ENCODE measurements at regions not wholly inside any gene's neighbourhood (a gene's known extent, or its start where the extent isn't known, plus 50 kb on each side); places are given as distances from the start of the nearest gene placed in this dataset.
"Not testable (repeated sequence)": the region's sequence is repeated elsewhere in the genome, so short reads cannot be mapped to it uniquely, and the experiment has no call there.

- no peak overlapping the region for H3K4me3 ChIP-seq (ENCODE audit: low read length)
- H3K27me3 ChIP-seq (ENCODE audit: low read depth, low read length): no peaks in the 10 kb centered on the region
- H3K27ac ChIP-seq (ENCODE audit: low read length): no peak overlapping the region
- no peaks in the 10 kb centered on the region for H3K4me1 ChIP-seq (ENCODE audit: low read length)
- H3K9ac ChIP-seq (ENCODE audit: low read length): no peak overlapping the region
- no peak overlapping the region for H2AFZ ChIP-seq (ENCODE audit: low read depth, low read length)
- H3K4me2 ChIP-seq (ENCODE audit: low read length): no peak overlapping the region
- no peaks in the 10 kb centered on the region for H3K79me2 ChIP-seq (ENCODE audit: low read length)
- no peaks in the 10 kb centered on the region for H4K20me1 ChIP-seq (ENCODE audit: insufficient read depth, low read length)
- no peak for TF ChIP-seq EZH2phosphoT487 (IDR thresholded peaks at IDR 0.05; ENCODE audit: low read depth)
- TF ChIP-seq CTCF (IDR thresholded peaks at IDR 0.05; ENCODE audit: low read depth, low read length): no peak
- no peaks in the 10 kb centered on the region for H3K9me3 ChIP-seq (ENCODE audit: insufficient read depth, low read length)
- H3K36me3 ChIP-seq (replicated peaks; ENCODE audit: low read depth, low read length): no peaks in the 10 kb centered on the region
Observed at GRCh38 chr2:41326851-41327250, 721.0 kb upstream of the PKDCC start.

- Histone ChIP-seq H3K27ac (ENCODE audit: low read length) (no peak overlapping the region), H4K20me1 (ENCODE audit: insufficient read depth, low read length) (no peaks in the 10 kb centered on the region), H3K9ac (ENCODE audit: low read length) (no peak overlapping the region), H3K4me3 (ENCODE audit: low read length) (no peak overlapping the region), H3K79me2 (ENCODE audit: low read length) (no peaks in the 10 kb centered on the region), H3K27me3 (ENCODE audit: low read depth, low read length) (no peaks in the 10 kb centered on the region), H3K4me1 (ENCODE audit: low read length) (no peaks in the 10 kb centered on the region), H3K4me2 (ENCODE audit: low read length) (no peak overlapping the region), H2AFZ (ENCODE audit: low read depth, low read length) (no peak overlapping the region), H3K9me3 (ENCODE audit: insufficient read depth, low read length) (no peaks in the 10 kb centered on the region), H3K36me3 (replicated peaks; ENCODE audit: low read depth, low read length) (no peaks in the 10 kb centered on the region)
- TF ChIP-seq EZH2phosphoT487 (IDR thresholded peaks at IDR 0.05; ENCODE audit: low read depth) (no peak), CTCF (IDR thresholded peaks at IDR 0.05; ENCODE audit: low read depth, low read length) (no peak)
Observed at GRCh38 chr2:41329040-41329439, 718.8 kb upstream of the PKDCC start.

GRCh38 chr2:41334159-41334558 lies 713.7 kb upstream of the PKDCC start:
- no peaks in the 10 kb centered on the region for H3K36me3 ChIP-seq (replicated peaks; ENCODE audit: low read depth, low read length)
- no peaks in the 10 kb centered on the region for H3K9me3 ChIP-seq (ENCODE audit: insufficient read depth, low read length)
- no peak overlapping the region for H3K27ac ChIP-seq (ENCODE audit: low read length)
- H3K4me2 ChIP-seq (ENCODE audit: low read length): no peak overlapping the region
- no peaks in the 10 kb centered on the region for H3K4me1 ChIP-seq (ENCODE audit: low read length)
- no peak overlapping the region for H2AFZ ChIP-seq (ENCODE audit: low read depth, low read length)
- H3K27me3 ChIP-seq (ENCODE audit: low read depth, low read length): no peaks in the 10 kb centered on the region
- no peak overlapping the region for H3K9ac ChIP-seq (ENCODE audit: low read length)
- TF ChIP-seq CTCF (IDR thresholded peaks at IDR 0.05; ENCODE audit: low read depth, low read length): no peak
- no peak for TF ChIP-seq EZH2phosphoT487 (IDR thresholded peaks at IDR 0.05; ENCODE audit: low read depth)
- no peaks in the 10 kb centered on the region for H3K79me2 ChIP-seq (ENCODE audit: low read length)
- no peaks in the 10 kb centered on the region for H4K20me1 ChIP-seq (ENCODE audit: insufficient read depth, low read length)
- H3K4me3 ChIP-seq (ENCODE audit: low read length): no peak overlapping the region

- not testable (repeated sequence) for H3K27ac ChIP-seq (ENCODE audit: low read length); H3K4me3 ChIP-seq (ENCODE audit: low read length); H3K79me2 ChIP-seq (ENCODE audit: low read length); H3K27me3 ChIP-seq (ENCODE audit: low read depth, low read length); H3K9ac ChIP-seq (ENCODE audit: low read length); H3K36me3 ChIP-seq (replicated peaks; ENCODE audit: low read depth, low read length); H2AFZ ChIP-seq (ENCODE audit: low read depth, low read length); H4K20me1 ChIP-seq (ENCODE audit: insufficient read depth, low read length); H3K9me3 ChIP-seq (ENCODE audit: insufficient read depth, low read length); H3K4me2 ChIP-seq (ENCODE audit: low read length); H3K4me1 ChIP-seq (ENCODE audit: low read length)
Observed at GRCh38 chr2:41335573-41335972, 712.2 kb upstream of the PKDCC start.

GRCh38 chr2:41337956-41338355 lies 709.9 kb upstream of the PKDCC start:
- no peaks in the 10 kb centered on the region for H4K20me1 ChIP-seq (ENCODE audit: insufficient read depth, low read length)
- H3K9me3 ChIP-seq (ENCODE audit: insufficient read depth, low read length): no peaks in the 10 kb centered on the region
- no peak overlapping the region for H3K4me3 ChIP-seq (ENCODE audit: low read length)
- H3K4me1 ChIP-seq (ENCODE audit: low read length): peaks cover 10% of the 10 kb centered on the region
- no peak for TF ChIP-seq CTCF (IDR thresholded peaks at IDR 0.05; ENCODE audit: low read depth, low read length)
- no peak for TF ChIP-seq EZH2phosphoT487 (IDR thresholded peaks at IDR 0.05; ENCODE audit: low read depth)
- H3K36me3 ChIP-seq (replicated peaks; ENCODE audit: low read depth, low read length): no peaks in the 10 kb centered on the region
- H3K27ac ChIP-seq (ENCODE audit: low read length): no peak overlapping the region
- no peaks in the 10 kb centered on the region for H3K27me3 ChIP-seq (ENCODE audit: low read depth, low read length)
- H3K79me2 ChIP-seq (ENCODE audit: low read length): no peaks in the 10 kb centered on the region
- H3K9ac ChIP-seq (ENCODE audit: low read length): no peak overlapping the region
- no peak overlapping the region for H2AFZ ChIP-seq (ENCODE audit: low read depth, low read length)
- H3K4me2 ChIP-seq (ENCODE audit: low read length): no peak overlapping the region
